ENCODE measurements at regions not wholly inside any gene's neighbourhood (a gene's known extent, or its start where the extent isn't known, plus 50 kb on each side); places are given as distances from the start of the nearest gene placed in this dataset.

DNA sequence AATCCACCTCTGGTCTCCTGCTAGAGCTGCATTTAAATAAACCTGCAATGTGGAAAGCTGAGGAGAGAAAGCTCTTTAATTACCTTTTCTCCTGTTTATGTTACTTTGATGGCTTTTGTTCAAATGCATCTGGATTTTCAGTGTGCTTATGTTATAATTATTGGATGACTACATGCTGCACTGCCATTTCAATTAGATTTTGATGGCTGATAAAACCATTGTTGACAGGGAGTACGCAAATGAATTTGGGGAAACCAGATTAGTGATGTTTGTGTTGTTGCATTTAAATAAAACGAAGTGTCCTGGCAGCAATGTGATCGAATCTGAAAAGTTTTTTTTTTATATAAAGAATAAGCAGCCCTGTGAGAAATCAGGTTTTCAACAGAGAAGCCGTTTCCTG lies 799.8 kb downstream of the DIAPH3 start:
- no peaks in the 10 kb centered on the region for H3F3A ChIP-seq (ENCODE audit: insufficient read depth, low read depth)
- H2AFZ ChIP-seq = no peak overlapping the region
- H3K79me2 ChIP-seq (ENCODE audit: low read depth) = no peaks in the 10 kb centered on the region
- no peaks in the 10 kb centered on the region for H4K20me1 ChIP-seq (ENCODE audit: insufficient read depth)
- H3K27me3 ChIP-seq (ENCODE audit: insufficient read depth, low read depth) = no peaks in the 10 kb centered on the region
- no peaks in the 10 kb centered on the region for H3K4me1 ChIP-seq (replicated peaks; ENCODE audit: insufficient read depth)
- no peak overlapping the region for H3K27ac ChIP-seq
- BruUV-seq (replicated peaks) = no TSS peak
- intact Hi-C loops (cut with micrococcal nuclease; ENCODE audit: unreplicated experiment) = no loop called here
- no peak for TF ChIP-seq EZH2 (IDR thresholded peaks at IDR 0.05; ENCODE audit: low read depth)
- TF ChIP-seq, protein P1, sequence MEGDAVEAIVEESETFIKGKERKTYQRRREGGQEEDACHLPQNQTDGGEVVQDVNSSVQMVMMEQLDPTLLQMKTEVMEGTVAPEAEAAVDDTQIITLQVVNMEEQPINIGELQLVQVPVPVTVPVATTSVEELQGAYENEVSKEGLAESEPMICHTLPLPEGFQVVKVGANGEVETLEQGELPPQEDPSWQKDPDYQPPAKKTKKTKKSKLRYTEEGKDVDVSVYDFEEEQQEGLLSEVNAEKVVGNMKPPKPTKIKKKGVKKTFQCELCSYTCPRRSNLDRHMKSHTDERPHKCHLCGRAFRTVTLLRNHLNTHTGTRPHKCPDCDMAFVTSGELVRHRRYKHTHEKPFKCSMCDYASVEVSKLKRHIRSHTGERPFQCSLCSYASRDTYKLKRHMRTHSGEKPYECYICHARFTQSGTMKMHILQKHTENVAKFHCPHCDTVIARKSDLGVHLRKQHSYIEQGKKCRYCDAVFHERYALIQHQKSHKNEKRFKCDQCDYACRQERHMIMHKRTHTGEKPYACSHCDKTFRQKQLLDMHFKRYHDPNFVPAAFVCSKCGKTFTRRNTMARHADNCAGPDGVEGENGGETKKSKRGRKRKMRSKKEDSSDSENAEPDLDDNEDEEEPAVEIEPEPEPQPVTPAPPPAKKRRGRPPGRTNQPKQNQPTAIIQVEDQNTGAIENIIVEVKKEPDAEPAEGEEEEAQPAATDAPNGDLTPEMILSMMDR (conservative IDR thresholded peaks at IDR 0.05) = no peak
- DNase-seq = no peak
- no peak overlapping the region for H3K4me2 ChIP-seq
- CTCF ChIA-PET = no interaction called here
- H3K4me3 ChIP-seq = no peak overlapping the region
- no peaks in the 10 kb centered on the region for H3K9me3 ChIP-seq (ENCODE audit: insufficient read depth, low read depth)
- no peaks in the 10 kb centered on the region for H3K36me3 ChIP-seq (ENCODE audit: low read depth)
- POLR2A ChIA-PET (ENCODE audit: unreplicated experiment) = no interaction called here
- no peaks in the 10 kb centered on the region for H3K9me2 ChIP-seq (ENCODE audit: insufficient read depth)

DNA sequence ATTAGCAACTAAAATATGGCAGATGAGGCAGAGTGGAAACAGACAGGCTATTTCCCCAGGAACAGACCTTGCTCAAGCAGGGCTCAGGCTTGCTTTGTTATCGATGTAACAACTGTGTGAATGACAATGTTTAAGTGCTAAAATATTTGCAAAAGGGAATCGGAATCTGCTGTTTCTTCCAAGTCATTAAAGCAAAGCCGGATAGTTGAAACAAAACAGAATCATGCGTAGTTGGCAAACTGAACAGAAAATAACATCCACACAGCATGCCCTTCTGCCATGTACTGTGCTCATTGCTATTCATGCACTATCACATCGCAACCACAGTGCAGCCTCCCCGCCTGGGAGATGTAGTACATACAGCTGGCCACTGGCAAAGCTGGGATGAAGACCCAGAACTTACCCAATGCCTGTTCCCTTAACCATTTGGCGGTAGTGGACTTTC lies 799.1 kb downstream of the DIAPH3 start:
- Histone ChIP-seq H3K79me2 (ENCODE audit: low read depth) (no peaks in the 10 kb centered on the region), H2AFZ (no peak overlapping the region), H3K4me1 (replicated peaks; ENCODE audit: insufficient read depth) (no peaks in the 10 kb centered on the region), H3K27ac (no peak overlapping the region), H3K4me2 (no peak overlapping the region), H3K9me3 (ENCODE audit: insufficient read depth, low read depth) (no peaks in the 10 kb centered on the region), H3K9me2 (ENCODE audit: insufficient read depth) (no peaks in the 10 kb centered on the region), H3F3A (ENCODE audit: insufficient read depth, low read depth) (no peaks in the 10 kb centered on the region), H3K4me3 (no peak overlapping the region), H3K36me3 (ENCODE audit: low read depth) (no peaks in the 10 kb centered on the region), H3K27me3 (ENCODE audit: insufficient read depth, low read depth) (no peaks in the 10 kb centered on the region), H4K20me1 (ENCODE audit: insufficient read depth) (no peaks in the 10 kb centered on the region)
- ChIA-PET CTCF (no interaction called here), POLR2A (ENCODE audit: unreplicated experiment) (no interaction called here)
- TF ChIP-seq, protein P1 (conservative IDR thresholded peaks at IDR 0.05) = no peak
- no peak for TF ChIP-seq EZH2 (IDR thresholded peaks at IDR 0.05; ENCODE audit: low read depth)
- BruUV-seq (replicated peaks) = no TSS peak
- intact Hi-C loops (cut with micrococcal nuclease; ENCODE audit: unreplicated experiment) = no loop called here
- no peak for DNase-seq

DNA sequence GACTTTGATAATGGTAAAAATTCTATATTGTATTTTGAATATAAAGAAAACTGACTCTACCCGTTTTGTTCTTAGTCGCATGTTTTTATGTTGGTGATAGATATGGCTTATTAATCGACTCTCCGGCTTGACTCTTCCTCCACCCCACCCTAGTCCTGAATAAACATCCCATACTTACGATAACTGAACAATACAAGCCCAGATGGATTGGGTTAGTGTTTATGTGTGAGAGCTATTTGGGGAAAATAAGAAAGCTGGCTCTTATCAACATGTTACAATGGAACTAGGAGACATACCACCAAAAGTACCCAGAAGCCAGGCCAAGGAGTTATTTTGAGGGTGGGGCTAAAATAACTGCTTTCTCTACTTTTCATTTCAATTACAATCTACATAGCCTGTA lies 796.3 kb downstream of the DIAPH3 start:
- H3K36me3 ChIP-seq (ENCODE audit: low read depth) = no peaks in the 10 kb centered on the region
- H3K79me2 ChIP-seq (ENCODE audit: low read depth) = no peaks in the 10 kb centered on the region
- no peak overlapping the region for H3K27ac ChIP-seq
- ChIA-PET POLR2A (ENCODE audit: unreplicated experiment) (no interaction called here), CTCF (no interaction called here)
- no peak overlapping the region for H3K4me2 ChIP-seq
- intact Hi-C loops (cut with micrococcal nuclease; ENCODE audit: unreplicated experiment) = no loop called here
- H3F3A ChIP-seq (ENCODE audit: insufficient read depth, low read depth) = no peaks in the 10 kb centered on the region
- no peaks in the 10 kb centered on the region for H3K9me2 ChIP-seq (ENCODE audit: insufficient read depth)
- H3K4me3 ChIP-seq = no peak overlapping the region
- H3K27me3 ChIP-seq (ENCODE audit: insufficient read depth, low read depth) = no peaks in the 10 kb centered on the region
- TF ChIP-seq, protein P1 (conservative IDR thresholded peaks at IDR 0.05) = no peak
- no peak for TF ChIP-seq EZH2 (IDR thresholded peaks at IDR 0.05; ENCODE audit: low read depth)
- no TSS peak for BruUV-seq (replicated peaks)
- no peaks in the 10 kb centered on the region for H3K4me1 ChIP-seq (replicated peaks; ENCODE audit: insufficient read depth)
- H4K20me1 ChIP-seq (ENCODE audit: insufficient read depth) = no peaks in the 10 kb centered on the region
- H3K9me3 ChIP-seq (ENCODE audit: insufficient read depth, low read depth) = no peaks in the 10 kb centered on the region
- DNase-seq = no peak
- H2AFZ ChIP-seq = no peak overlapping the region
